Adrenal gland (tissue), 9 donors: ENCODE measurements at regions not wholly inside any gene's neighbourhood (a gene's known extent, or its start where the extent isn't known, plus 50 kb on each side); places are given as distances from the start of the nearest gene placed in this dataset.

Experiments used
- DNase-seq, 7 donors: peaks; one replicate each; pipeline ENCODE4 v3.0.0-alpha.2; 2019 to 2020
- H3K27ac ChIP-seq, 5 donors: fragments of 200-600 bp; sonication (generic) in 4 of 5; 1 replicate in 3 of 5; 2 replicates in 2 of 5; pipeline versions ENCODE4 v1.5.1 to v1.8.0; 2016 to 2020; ENCODE audit warnings: mild to moderate bottlenecking in 1 of 5
- H3K27me3 ChIP-seq: fragments of 200-600 bp; 2 replicates; pipeline ENCODE4 v1.8.0; 2021
- H3K36me3 ChIP-seq, 2 donors: fragments of 200-600 bp; replicated peaks in 1 of 2; 1 replicate in 1 of 2; 2 replicates in 1 of 2; pipeline versions ENCODE4 v1.5.1 to v1.8.0; 2018 to 2022
- H3K4me1 ChIP-seq, 2 donors: fragments of 200-600 bp; replicated peaks in 1 of 2; 1 replicate in 1 of 2; 2 replicates in 1 of 2; pipeline versions ENCODE4 v1.5.1 to v1.8.0; 2018 to 2021
- H3K4me3 ChIP-seq, 4 donors: fragments of 200-600 bp; sonication (generic) in 3 of 4; one replicate each; pipeline ENCODE4 v1.5.1; 2016 to 2018
- H3K9me3 ChIP-seq, 3 donors: fragments of 200-600 bp; sonication (generic) in 1 of 3; replicated peaks in 1 of 3; 1 replicate in 2 of 3; 2 replicates in 1 of 3; pipeline versions ENCODE4 v1.5.1 to v1.8.0; 2016 to 2021
- POLR2A ChIP-seq, 2 donors: fragments of 450-650 bp; IDR thresholded peaks; one replicate each; pipeline ENCODE4 v1.6.1; 2017; ENCODE audit warnings: antibody characterized with exemption in 2 of 2, mild to moderate bottlenecking in 2 of 2, moderate library complexity in 1 of 2
- WGBS, 4 donors: extraction: QIAGEN DNeasy Blood & Tissue Kit in 2 of 4; methylation state at CpG; one replicate each; pipeline versions ENCODE4 v1.1.5 to v1.1.7; 2013 to 2017; 5-methylcytosine and 5-hydroxymethylcytosine counted together
- intact Hi-C, 2 donors: fragments of 100-400 bp; cut with DNase I; formaldehyde crosslinking; loops; one replicate each; pipeline versions ENCODE4 v1.14.1 to v1.15.0; 2022 to 2023
- TF ChIP-seq, protein P1 (sequence below), 6 experiments: fragments of 450-650 bp in 4 of 6; fragments of 200-600 bp in 2 of 6; sonication (generic) in 1 of 6; IDR thresholded peaks; 1 replicate in 5 of 6; 2 replicates in 1 of 6; pipeline versions ENCODE4 v1.5.1 to v1.8.0; 2016 to 2021; ENCODE audit warnings: antibody characterized with exemption in 6 of 6, mild to moderate bottlenecking in 2 of 6, moderate library complexity in 1 of 6
- donor health status: healthy with polysubstance abuse.
- donor health status: Bipolar disorder and iron deficiency.
- donor health status: DM: yes; HTN: yes; CAD: no.
- donor health status: DM: no; HTN: no; CAD: no.
- donor health status: DM: no; HTN: no; CAD: no.

DNA sequence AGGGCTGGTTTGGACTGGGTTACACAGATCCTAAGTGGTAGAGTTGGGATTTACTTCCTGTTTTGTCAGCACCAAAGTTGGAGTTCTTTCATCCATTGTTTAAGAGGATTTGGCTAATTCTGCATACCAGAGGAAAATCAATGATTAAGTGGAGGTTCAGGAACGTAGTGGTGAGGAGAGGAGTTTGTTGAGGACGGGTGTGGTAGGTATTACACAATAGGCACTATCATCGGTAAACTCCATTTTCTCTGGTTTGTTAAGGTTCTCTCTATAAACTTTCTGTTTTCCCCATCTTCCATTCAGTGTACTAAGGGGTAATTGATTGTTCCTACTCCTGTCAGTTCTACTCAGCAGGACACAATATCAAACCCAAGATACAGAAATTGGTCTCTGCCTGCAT, 107.5 kb upstream of the VCX2 start:
- Histone ChIP-seq H3K9me3 (no peaks in the 10 kb centered on the region), H3K27ac (no peak overlapping the region), H3K4me1 (no peaks in the 10 kb centered on the region), H3K36me3 (no peaks in the 10 kb centered on the region), H3K27me3 (no peaks in the 10 kb centered on the region), H3K4me3 (no peak overlapping the region)
- DNase-seq = no peak
- TF ChIP-seq, protein P1, sequence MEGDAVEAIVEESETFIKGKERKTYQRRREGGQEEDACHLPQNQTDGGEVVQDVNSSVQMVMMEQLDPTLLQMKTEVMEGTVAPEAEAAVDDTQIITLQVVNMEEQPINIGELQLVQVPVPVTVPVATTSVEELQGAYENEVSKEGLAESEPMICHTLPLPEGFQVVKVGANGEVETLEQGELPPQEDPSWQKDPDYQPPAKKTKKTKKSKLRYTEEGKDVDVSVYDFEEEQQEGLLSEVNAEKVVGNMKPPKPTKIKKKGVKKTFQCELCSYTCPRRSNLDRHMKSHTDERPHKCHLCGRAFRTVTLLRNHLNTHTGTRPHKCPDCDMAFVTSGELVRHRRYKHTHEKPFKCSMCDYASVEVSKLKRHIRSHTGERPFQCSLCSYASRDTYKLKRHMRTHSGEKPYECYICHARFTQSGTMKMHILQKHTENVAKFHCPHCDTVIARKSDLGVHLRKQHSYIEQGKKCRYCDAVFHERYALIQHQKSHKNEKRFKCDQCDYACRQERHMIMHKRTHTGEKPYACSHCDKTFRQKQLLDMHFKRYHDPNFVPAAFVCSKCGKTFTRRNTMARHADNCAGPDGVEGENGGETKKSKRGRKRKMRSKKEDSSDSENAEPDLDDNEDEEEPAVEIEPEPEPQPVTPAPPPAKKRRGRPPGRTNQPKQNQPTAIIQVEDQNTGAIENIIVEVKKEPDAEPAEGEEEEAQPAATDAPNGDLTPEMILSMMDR (IDR thresholded peaks at IDR 0.05) = no peak
- intact Hi-C loops = no loop called here
- 64 to 82% (median 76%) methylated on average over 3 of the region's 3 CpGs for WGBS, 4 donors

DNA sequence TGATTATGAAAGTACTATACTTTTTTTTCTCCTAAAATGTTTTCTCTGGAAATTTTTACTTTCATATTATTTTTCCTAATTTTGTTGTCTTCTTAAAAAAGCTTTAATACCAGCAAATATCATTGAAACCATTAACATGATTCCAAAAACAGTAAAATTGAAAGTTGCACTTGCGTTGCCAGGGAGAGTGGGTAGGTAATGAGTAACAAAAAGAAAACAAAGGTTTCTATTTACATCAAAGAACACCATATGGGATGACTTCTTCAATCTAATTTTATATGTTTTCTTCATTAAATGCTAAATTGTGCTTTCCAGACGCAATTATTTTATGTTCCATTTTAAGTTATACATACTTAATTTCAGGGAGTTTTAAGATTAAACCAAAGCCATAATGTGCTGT, 108.3 kb upstream of the VCX2 start:
- H3K4me1 ChIP-seq = no peaks in the 10 kb centered on the region
- H3K36me3 ChIP-seq = no peaks in the 10 kb centered on the region
- no peak overlapping the region for H3K4me3 ChIP-seq
- DNase-seq = no peak
- H3K27me3 ChIP-seq = no peaks in the 10 kb centered on the region
- WGBS, 4 donors = 70 to 93% (median 87%) methylated on average over 2 of the region's 2 CpGs
- TF ChIP-seq, protein P1 (IDR thresholded peaks at IDR 0.05) = no peak
- TF ChIP-seq POLR2A (IDR thresholded peaks at IDR 0.05) = no peak
- H3K27ac ChIP-seq = no peak overlapping the region
- no peaks in the 10 kb centered on the region for H3K9me3 ChIP-seq
- intact Hi-C loops = no loop called here

DNA sequence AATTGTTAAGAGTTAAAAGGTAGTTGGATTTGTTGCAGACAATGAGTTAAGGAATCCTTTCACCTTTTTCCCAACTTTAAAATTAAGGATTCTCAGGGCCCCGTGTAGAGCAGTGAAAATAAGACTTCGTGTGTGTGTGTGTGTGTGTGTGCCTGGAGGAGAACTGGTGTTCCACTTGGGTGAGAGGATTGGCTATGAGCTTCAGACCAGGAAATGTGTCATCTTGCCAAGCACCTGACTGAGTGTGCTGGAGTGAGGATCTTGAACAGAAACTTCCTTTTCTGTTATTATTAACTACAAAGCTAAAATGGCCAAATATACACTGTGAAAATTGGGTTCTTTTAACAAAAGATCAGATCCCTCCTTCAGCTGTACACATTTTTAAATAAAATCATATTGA, 113.1 kb upstream of the VCX2 start:
- Histone ChIP-seq H3K36me3 (no peaks in the 10 kb centered on the region), H3K27me3 (no peaks in the 10 kb centered on the region), H3K4me3 (no peak overlapping the region), H3K9me3 (no peaks in the 10 kb centered on the region), H3K27ac (no peak overlapping the region), H3K4me1 (no peaks in the 10 kb centered on the region)
- no peak for DNase-seq
- 45 to 82% (median 61%) methylated on average over 1 to 2 of the region's 2 CpGs for WGBS, 4 donors
- intact Hi-C loops = no loop called here
- TF ChIP-seq, protein P1 (IDR thresholded peaks at IDR 0.05) = no peak
- TF ChIP-seq POLR2A (IDR thresholded peaks at IDR 0.05) = no peak

DNA sequence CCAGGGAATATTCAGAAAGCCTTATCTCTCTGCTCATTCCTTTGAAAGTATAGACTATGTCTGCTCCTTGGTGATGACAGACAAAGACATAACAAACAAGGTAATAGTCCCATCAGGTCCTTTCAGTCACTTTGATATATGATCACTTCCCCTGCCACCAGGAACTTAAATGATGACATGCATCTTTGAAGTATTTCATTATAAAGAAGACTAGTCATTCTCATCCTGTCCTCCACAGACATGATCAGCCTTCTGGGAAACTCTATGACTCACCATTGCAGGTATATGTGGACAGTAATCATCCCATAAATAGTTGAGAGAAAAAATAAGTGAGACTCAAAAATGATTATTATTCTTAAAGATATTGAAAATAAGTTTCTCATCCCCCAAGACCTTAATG, 117.5 kb upstream of the VCX2 start:
- Histone ChIP-seq H3K36me3 (no peaks in the 10 kb centered on the region), H3K9me3 (no peaks in the 10 kb centered on the region), H3K27ac (no peak overlapping the region), H3K4me3 (no peak overlapping the region), H3K4me1 (no peaks in the 10 kb centered on the region), H3K27me3 (no peaks in the 10 kb centered on the region)
- intact Hi-C loops = no loop called here
- no peak for DNase-seq
- TF ChIP-seq, protein P1 (IDR thresholded peaks at IDR 0.05) = no peak
- no peak for TF ChIP-seq POLR2A (IDR thresholded peaks at IDR 0.05)
